K562 (cell line): ENCODE measurements at regions not wholly inside any gene's neighbourhood (a gene's known extent, or its start where the extent isn't known, plus 50 kb on each side); places are given as distances from the start of the nearest gene placed in this dataset.

Experiments used
- BHLHE40 ChIP-seq: IDR thresholded peaks from 2 replicates; pipeline ENCODE4 v1.6.1; 2011; ENCODE audit warnings: low read length, improper control_type of control experiment
- CCAR2 ChIP-seq: fragments of 200-400 bp; formaldehyde crosslinking; IDR thresholded peaks from 2 replicates; pipeline ENCODE4 v1.6.1; 2017; ENCODE audit warnings: mild to moderate bottlenecking, low read depth, low read length
- ELF2 ChIP-seq: fragments of 250-450 bp; sonication (Bioruptor Pico); IDR thresholded peaks from 2 replicates; pipeline ENCODE4 v1.5.0; 2021; ENCODE audit warnings: mild to moderate bottlenecking
- FOXP1 ChIP-seq: sonication (generic); formaldehyde crosslinking; IDR thresholded peaks from 2 replicates; pipeline ENCODE4 v1.8.0; 2022; ENCODE audit warnings: mild to moderate bottlenecking, missing genetic modification reagents
- LCOR ChIP-seq: sonication (generic); formaldehyde crosslinking; IDR thresholded peaks from 2 replicates; pipeline ENCODE4 v1.8.0; 2022; ENCODE audit warnings: mild to moderate bottlenecking, missing genetic modification reagents
- PURB ChIP-seq: sonication (generic); formaldehyde crosslinking; IDR thresholded peaks from 2 replicates; pipeline ENCODE4 v1.9.0; 2021; ENCODE audit warnings: low read depth, mild to moderate bottlenecking, missing genetic modification reagents
- SAFB ChIP-seq: fragments of 200-400 bp; formaldehyde crosslinking; IDR thresholded peaks from 2 replicates; pipeline ENCODE4 v1.6.1; 2017; ENCODE audit warnings: low read depth, low read length, borderline replicate concordance
- SNIP1 ChIP-seq: fragments of 450-650 bp; IDR thresholded peaks from 2 replicates; pipeline ENCODE4 v1.7.1; 2017; ENCODE audit warnings: low read depth, mild to moderate bottlenecking
- TRIM24 ChIP-seq, 2 experiments: fragments of 450-650 bp; IDR thresholded peaks; 2 replicates each; pipeline ENCODE4 v1.6.1; 2016
- ZNF140 ChIP-seq: fragments of 250-450 bp; sonication (Bioruptor Pico); IDR thresholded peaks from 2 replicates; pipeline ENCODE4 v1.8.0; 2021; ENCODE audit warnings: moderate library complexity, mild to moderate bottlenecking, inconsistent platforms
- TF ChIP-seq, protein P1 (sequence below): sonication (generic); formaldehyde crosslinking; IDR thresholded peaks from 2 replicates; pipeline ENCODE4 v1.8.1; 2023; ENCODE audit warnings: mild to moderate bottlenecking, missing genetic modification reagents
- TF ChIP-seq, protein P2 (sequence below), 2 experiments: IDR thresholded peaks; 2 replicates each; pipeline ENCODE4 v1.6.1; 2012; ENCODE audit warnings: improper control_type of control experiment in 2 of 2, low read depth in 2 of 2, low read length in 2 of 2, borderline replicate concordance in 1 of 2
- TF ChIP-seq, protein P3 (sequence below): fragments of 250-450 bp; sonication (Bioruptor Pico); IDR thresholded peaks from 2 replicates; pipeline ENCODE4 v1.9.0; 2021; ENCODE audit warnings: mild to moderate bottlenecking
- TF ChIP-seq, protein P4 (sequence below): fragments of 450-650 bp; IDR thresholded peaks from 2 replicates; pipeline ENCODE4 v1.6.1; 2017; ENCODE audit warnings: antibody characterized with exemption, mild to moderate bottlenecking
- TF ChIP-seq, protein P5 (sequence below): sonication (generic); formaldehyde crosslinking; IDR thresholded peaks from 2 replicates; pipeline ENCODE4 v1.8.1; 2023; ENCODE audit warnings: mild to moderate bottlenecking, missing genetic modification reagents, moderate library complexity
- TF ChIP-seq, protein P6 (sequence below): fragments of 450-650 bp; formaldehyde crosslinking; IDR thresholded peaks from 2 replicates; pipeline ENCODE4 v1.4.0; 2020; ENCODE audit warnings: mild to moderate bottlenecking, moderate library complexity

DNA sequence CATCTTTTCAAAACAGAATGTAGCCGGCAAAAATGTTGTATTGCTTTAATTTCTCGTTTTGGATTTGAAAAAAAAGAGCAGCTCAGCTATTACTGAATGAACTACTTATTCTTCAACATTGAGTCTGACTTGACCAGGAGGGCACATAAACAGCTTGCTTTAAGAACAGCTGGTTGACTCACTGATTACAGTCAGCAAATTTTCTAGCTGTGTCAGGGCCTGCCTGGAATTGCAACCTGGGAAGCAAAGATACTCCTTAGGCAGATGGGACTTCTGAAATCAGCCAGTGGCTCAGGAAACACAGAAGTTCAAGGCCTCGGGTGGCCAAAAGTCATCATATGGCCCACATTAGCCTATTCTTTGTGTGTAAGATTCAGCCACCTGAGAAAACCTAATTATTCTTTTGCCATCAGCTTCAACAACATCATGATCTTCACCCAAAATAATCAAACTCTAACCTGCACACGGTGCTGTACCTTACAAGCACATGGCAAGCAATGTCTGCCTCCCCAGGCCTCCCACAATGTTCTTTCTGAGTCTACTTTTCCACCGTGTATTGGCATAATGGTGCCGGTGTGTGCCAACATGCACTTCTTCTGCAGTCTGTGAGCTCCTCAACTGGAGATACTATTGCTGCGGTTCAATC lies 307.2 kb downstream of the HHIPL2 start (continued):
- no peak for TF ChIP-seq ELF2 (CRISPR knock-in tag)
- TF ChIP-seq PURB (CRISPR knock-in tag): no peak
- no peak for TF ChIP-seq SAFB
- TF ChIP-seq, protein P1, sequence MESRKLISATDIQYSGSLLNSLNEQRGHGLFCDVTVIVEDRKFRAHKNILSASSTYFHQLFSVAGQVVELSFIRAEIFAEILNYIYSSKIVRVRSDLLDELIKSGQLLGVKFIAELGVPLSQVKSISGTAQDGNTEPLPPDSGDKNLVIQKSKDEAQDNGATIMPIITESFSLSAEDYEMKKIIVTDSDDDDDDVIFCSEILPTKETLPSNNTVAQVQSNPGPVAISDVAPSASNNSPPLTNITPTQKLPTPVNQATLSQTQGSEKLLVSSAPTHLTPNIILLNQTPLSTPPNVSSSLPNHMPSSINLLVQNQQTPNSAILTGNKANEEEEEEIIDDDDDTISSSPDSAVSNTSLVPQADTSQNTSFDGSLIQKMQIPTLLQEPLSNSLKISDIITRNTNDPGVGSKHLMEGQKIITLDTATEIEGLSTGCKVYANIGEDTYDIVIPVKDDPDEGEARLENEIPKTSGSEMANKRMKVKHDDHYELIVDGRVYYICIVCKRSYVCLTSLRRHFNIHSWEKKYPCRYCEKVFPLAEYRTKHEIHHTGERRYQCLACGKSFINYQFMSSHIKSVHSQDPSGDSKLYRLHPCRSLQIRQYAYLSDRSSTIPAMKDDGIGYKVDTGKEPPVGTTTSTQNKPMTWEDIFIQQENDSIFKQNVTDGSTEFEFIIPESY (CRISPR knock-in tag): no peak
- no peak for TF ChIP-seq LCOR (CRISPR knock-in tag)
- no peak for TF ChIP-seq FOXP1 (CRISPR knock-in tag)
- TF ChIP-seq TRIM24 (IDR thresholded peaks at IDR 0.05): peak; percentile 64 to 77
- TF ChIP-seq, protein P2, sequence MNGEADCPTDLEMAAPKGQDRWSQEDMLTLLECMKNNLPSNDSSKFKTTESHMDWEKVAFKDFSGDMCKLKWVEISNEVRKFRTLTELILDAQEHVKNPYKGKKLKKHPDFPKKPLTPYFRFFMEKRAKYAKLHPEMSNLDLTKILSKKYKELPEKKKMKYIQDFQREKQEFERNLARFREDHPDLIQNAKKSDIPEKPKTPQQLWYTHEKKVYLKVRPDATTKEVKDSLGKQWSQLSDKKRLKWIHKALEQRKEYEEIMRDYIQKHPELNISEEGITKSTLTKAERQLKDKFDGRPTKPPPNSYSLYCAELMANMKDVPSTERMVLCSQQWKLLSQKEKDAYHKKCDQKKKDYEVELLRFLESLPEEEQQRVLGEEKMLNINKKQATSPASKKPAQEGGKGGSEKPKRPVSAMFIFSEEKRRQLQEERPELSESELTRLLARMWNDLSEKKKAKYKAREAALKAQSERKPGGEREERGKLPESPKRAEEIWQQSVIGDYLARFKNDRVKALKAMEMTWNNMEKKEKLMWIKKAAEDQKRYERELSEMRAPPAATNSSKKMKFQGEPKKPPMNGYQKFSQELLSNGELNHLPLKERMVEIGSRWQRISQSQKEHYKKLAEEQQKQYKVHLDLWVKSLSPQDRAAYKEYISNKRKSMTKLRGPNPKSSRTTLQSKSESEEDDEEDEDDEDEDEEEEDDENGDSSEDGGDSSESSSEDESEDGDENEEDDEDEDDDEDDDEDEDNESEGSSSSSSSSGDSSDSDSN (IDR thresholded peaks at IDR 0.05; ENCODE audit: borderline replicate concordance in 1 of 2, low read depth in 2 of 2, low read length in 2 of 2): no peak
- TF ChIP-seq, protein P3, sequence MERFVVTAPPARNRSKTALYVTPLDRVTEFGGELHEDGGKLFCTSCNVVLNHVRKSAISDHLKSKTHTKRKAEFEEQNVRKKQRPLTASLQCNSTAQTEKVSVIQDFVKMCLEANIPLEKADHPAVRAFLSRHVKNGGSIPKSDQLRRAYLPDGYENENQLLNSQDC (CRISPR knock-in tag): no peak
- TF ChIP-seq, protein P4, sequence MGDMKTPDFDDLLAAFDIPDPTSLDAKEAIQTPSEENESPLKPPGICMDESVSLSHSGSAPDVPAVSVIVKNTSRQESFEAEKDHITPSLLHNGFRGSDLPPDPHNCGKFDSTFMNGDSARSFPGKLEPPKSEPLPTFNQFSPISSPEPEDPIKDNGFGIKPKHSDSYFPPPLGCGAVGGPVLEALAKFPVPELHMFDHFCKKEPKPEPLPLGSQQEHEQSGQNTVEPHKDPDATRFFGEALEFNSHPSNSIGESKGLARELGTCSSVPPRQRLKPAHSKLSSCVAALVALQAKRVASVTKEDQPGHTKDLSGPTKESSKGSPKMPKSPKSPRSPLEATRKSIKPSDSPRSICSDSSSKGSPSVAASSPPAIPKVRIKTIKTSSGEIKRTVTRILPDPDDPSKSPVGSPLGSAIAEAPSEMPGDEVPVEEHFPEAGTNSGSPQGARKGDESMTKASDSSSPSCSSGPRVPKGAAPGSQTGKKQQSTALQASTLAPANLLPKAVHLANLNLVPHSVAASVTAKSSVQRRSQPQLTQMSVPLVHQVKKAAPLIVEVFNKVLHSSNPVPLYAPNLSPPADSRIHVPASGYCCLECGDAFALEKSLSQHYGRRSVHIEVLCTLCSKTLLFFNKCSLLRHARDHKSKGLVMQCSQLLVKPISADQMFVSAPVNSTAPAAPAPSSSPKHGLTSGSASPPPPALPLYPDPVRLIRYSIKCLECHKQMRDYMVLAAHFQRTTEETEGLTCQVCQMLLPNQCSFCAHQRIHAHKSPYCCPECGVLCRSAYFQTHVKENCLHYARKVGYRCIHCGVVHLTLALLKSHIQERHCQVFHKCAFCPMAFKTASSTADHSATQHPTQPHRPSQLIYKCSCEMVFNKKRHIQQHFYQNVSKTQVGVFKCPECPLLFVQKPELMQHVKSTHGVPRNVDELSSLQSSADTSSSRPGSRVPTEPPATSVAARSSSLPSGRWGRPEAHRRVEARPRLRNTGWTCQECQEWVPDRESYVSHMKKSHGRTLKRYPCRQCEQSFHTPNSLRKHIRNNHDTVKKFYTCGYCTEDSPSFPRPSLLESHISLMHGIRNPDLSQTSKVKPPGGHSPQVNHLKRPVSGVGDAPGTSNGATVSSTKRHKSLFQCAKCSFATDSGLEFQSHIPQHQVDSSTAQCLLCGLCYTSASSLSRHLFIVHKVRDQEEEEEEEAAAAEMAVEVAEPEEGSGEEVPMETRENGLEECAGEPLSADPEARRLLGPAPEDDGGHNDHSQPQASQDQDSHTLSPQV: 0 out of 2 replicates have a peak, but pooled peaks have one; percentile 45
- TF ChIP-seq CCAR2: no peak
- TF ChIP-seq SNIP1: no peak
- TF ChIP-seq BHLHE40: no peak
- TF ChIP-seq ZNF140 (CRISPR knock-in tag): no peak
- TF ChIP-seq, protein P5, sequence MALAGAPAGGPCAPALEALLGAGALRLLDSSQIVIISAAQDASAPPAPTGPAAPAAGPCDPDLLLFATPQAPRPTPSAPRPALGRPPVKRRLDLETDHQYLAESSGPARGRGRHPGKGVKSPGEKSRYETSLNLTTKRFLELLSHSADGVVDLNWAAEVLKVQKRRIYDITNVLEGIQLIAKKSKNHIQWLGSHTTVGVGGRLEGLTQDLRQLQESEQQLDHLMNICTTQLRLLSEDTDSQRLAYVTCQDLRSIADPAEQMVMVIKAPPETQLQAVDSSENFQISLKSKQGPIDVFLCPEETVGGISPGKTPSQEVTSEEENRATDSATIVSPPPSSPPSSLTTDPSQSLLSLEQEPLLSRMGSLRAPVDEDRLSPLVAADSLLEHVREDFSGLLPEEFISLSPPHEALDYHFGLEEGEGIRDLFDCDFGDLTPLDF (CRISPR knock-in tag): no peak
- TF ChIP-seq, protein P6, sequence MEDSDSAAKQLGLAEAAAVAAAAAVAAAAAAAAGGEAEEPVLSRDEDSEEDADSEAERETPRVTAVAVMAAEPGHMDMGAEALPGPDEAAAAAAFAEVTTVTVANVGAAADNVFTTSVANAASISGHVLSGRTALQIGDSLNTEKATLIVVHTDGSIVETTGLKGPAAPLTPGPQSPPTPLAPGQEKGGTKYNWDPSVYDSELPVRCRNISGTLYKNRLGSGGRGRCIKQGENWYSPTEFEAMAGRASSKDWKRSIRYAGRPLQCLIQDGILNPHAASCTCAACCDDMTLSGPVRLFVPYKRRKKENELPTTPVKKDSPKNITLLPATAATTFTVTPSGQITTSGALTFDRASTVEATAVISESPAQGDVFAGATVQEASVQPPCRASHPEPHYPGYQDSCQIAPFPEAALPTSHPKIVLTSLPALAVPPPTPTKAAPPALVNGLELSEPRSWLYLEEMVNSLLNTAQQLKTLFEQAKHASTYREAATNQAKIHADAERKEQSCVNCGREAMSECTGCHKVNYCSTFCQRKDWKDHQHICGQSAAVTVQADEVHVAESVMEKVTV: no peak
